Ascending aorta (tissue), 2 donors: ENCODE measurements at regions not wholly inside any gene's neighbourhood (a gene's known extent, or its start where the extent isn't known, plus 50 kb on each side); places are given as distances from the start of the nearest gene placed in this dataset.

Experiments used
- DNase-seq, 2 donors: peaks; one replicate each; pipeline ENCODE4 v3.0.0-alpha.2; 2019; ENCODE audit warnings: low spot score in 2 of 2
- H3K27ac ChIP-seq, 2 donors: fragments of 200-600 bp; sonication (generic); one replicate each; pipeline ENCODE4 v1.5.1; 2016 to 2017; ENCODE audit warnings: mild to moderate bottlenecking in 1 of 2
- H3K27me3 ChIP-seq: fragments of 200-600 bp; sonication (generic); one replicate; pipeline ENCODE4 v1.5.1; 2017
- H3K36me3 ChIP-seq, 2 donors: fragments of 200-600 bp; sonication (generic); one replicate each; pipeline ENCODE4 v1.5.1; 2016
- H3K4me1 ChIP-seq, 2 donors: fragments of 200-600 bp; sonication (generic); one replicate each; pipeline ENCODE4 v1.5.1; 2016 to 2017; ENCODE audit warnings: mild to moderate bottlenecking in 1 of 2
- H3K4me3 ChIP-seq, 2 donors: fragments of 200-600 bp; sonication (generic); one replicate each; pipeline ENCODE4 v1.5.1; 2016 to 2017; ENCODE audit warnings: mild to moderate bottlenecking in 1 of 2
- H3K9me3 ChIP-seq, 2 donors: fragments of 200-600 bp; sonication (generic); one replicate each; pipeline ENCODE4 v1.5.1; 2016
- CTCF ChIP-seq, 3 experiments: fragments of 200-600 bp in 2 of 3; fragments of 450-650 bp in 1 of 3; sonication (generic) in 2 of 3; IDR thresholded peaks; one replicate each; pipeline ENCODE4 v1.5.1; 2016 to 2019; ENCODE audit warnings: antibody characterized with exemption in 3 of 3, mild to moderate bottlenecking in 1 of 3, moderate library complexity in 1 of 3
- intact Hi-C: fragments of 100-400 bp; cut with DNase I; formaldehyde crosslinking; loops from one replicate; pipeline ENCODE4 v1.15.1; 2023

GRCh38 chr5:126188804-126189203, 234.4 kb upstream of the GRAMD2B start:
- intact Hi-C loops = no loop called here
- H3K27me3 ChIP-seq = no peaks in the 10 kb centered on the region
- no peak overlapping the region for H3K27ac ChIP-seq
- no peak for TF ChIP-seq CTCF (IDR thresholded peaks at IDR 0.05)
- no peaks in the 10 kb centered on the region for H3K36me3 ChIP-seq
- H3K4me3 ChIP-seq = no peak overlapping the region
- no peaks in the 10 kb centered on the region for H3K4me1 ChIP-seq
- DNase-seq = no peak
- H3K9me3 ChIP-seq = no peaks in the 10 kb centered on the region

- no peak overlapping the region for H3K27ac ChIP-seq
- H3K4me3 ChIP-seq = no peak overlapping the region
- no peaks in the 10 kb centered on the region for H3K36me3 ChIP-seq
- no peaks in the 10 kb centered on the region for H3K9me3 ChIP-seq
- H3K27me3 ChIP-seq = no peaks in the 10 kb centered on the region
- H3K4me1 ChIP-seq = no peaks in the 10 kb centered on the region
- intact Hi-C loops = no loop called here
- no peak for TF ChIP-seq CTCF (IDR thresholded peaks at IDR 0.05)
- DNase-seq = no peak
Measured at GRCh38 chr5:126189231-126189630, 234.0 kb upstream of the GRAMD2B start.

GRCh38 chr5:126189862-126190261, 233.3 kb upstream of the GRAMD2B start:
- TF ChIP-seq CTCF (IDR thresholded peaks at IDR 0.05) = no peak
- H3K4me3 ChIP-seq = no peak overlapping the region
- intact Hi-C loops = no loop called here

GRCh38 chr5:126192226-126192625, 231.0 kb upstream of the GRAMD2B start:
- Histone ChIP-seq H3K27me3 (no peaks in the 10 kb centered on the region), H3K36me3 (no peaks in the 10 kb centered on the region), H3K4me1 (no peaks in the 10 kb centered on the region), H3K9me3 (no peaks in the 10 kb centered on the region), H3K4me3 (no peak overlapping the region), H3K27ac (no peak overlapping the region)
- intact Hi-C loops = no loop called here
- no peak for TF ChIP-seq CTCF (IDR thresholded peaks at IDR 0.05)
- DNase-seq = no peak

More at GRCh38 chr5:126189862-126190261, 233.3 kb upstream of the GRAMD2B start:
- H3K27me3 ChIP-seq = no peaks in the 10 kb centered on the region
- no peaks in the 10 kb centered on the region for H3K36me3 ChIP-seq
- no peak for DNase-seq
- no peaks in the 10 kb centered on the region for H3K4me1 ChIP-seq
- no peaks in the 10 kb centered on the region for H3K9me3 ChIP-seq
- H3K27ac ChIP-seq = no peak overlapping the region

- Histone ChIP-seq H3K4me3 (no peak overlapping the region), H3K36me3 (no peaks in the 10 kb centered on the region), H3K4me1 (no peaks in the 10 kb centered on the region), H3K9me3 (no peaks in the 10 kb centered on the region), H3K27me3 (no peaks in the 10 kb centered on the region), H3K27ac (no peak overlapping the region)
- no peak for DNase-seq
- intact Hi-C loops = no loop called here
- TF ChIP-seq CTCF (IDR thresholded peaks at IDR 0.05) = no peak
Measured at GRCh38 chr5:126195410-126196100, 227.7 kb upstream of the GRAMD2B start.

- no peak for DNase-seq
- TF ChIP-seq CTCF (IDR thresholded peaks at IDR 0.05) = no peak
- Histone ChIP-seq H3K27ac (no peak overlapping the region), H3K27me3 (no peaks in the 10 kb centered on the region), H3K4me1 (no peaks in the 10 kb centered on the region), H3K9me3 (no peaks in the 10 kb centered on the region), H3K4me3 (no peak overlapping the region), H3K36me3 (no peaks in the 10 kb centered on the region)
- intact Hi-C loops = no loop called here
Measured at GRCh38 chr5:126198531-126198930, 224.7 kb upstream of the GRAMD2B start.
